ENCODE measurements at regions not wholly inside any gene's neighbourhood (a gene's known extent, or its start where the extent isn't known, plus 50 kb on each side); places are given as distances from the start of the nearest gene placed in this dataset.

- TF ChIP-seq, protein P1, sequence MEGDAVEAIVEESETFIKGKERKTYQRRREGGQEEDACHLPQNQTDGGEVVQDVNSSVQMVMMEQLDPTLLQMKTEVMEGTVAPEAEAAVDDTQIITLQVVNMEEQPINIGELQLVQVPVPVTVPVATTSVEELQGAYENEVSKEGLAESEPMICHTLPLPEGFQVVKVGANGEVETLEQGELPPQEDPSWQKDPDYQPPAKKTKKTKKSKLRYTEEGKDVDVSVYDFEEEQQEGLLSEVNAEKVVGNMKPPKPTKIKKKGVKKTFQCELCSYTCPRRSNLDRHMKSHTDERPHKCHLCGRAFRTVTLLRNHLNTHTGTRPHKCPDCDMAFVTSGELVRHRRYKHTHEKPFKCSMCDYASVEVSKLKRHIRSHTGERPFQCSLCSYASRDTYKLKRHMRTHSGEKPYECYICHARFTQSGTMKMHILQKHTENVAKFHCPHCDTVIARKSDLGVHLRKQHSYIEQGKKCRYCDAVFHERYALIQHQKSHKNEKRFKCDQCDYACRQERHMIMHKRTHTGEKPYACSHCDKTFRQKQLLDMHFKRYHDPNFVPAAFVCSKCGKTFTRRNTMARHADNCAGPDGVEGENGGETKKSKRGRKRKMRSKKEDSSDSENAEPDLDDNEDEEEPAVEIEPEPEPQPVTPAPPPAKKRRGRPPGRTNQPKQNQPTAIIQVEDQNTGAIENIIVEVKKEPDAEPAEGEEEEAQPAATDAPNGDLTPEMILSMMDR (IDR thresholded peaks at IDR 0.05), result no peak
- no peak for TF ChIP-seq POLR2A (IDR thresholded peaks at IDR 0.05)
Observed at GRCh38 chr3:105103139-105103538, 263.6 kb upstream of the ALCAM start.
